GM12878 (cell line): ENCODE measurements at regions not wholly inside any gene's neighbourhood (a gene's known extent, or its start where the extent isn't known, plus 50 kb on each side); places are given as distances from the start of the nearest gene placed in this dataset.

ENCODE experiments used
- ATAC-seq: fragments of 200-7000 bp; cut with Tn5 transposase; 3 replicates; pipeline ENCODE4 v1.9.1; 2020; ENCODE audit warnings: mild to moderate bottlenecking, moderate library complexity
- BruUV-seq: library from RNA; stranded (reverse); fragments of 400-500 nt; replicated peaks from 2 replicates; lab custom pipeline; 2021; lab: Mats Ljungman, UMichigan
- CTCF ChIA-PET: fragments of 300-600 bp; sonication (Branson Sonifier 250); formaldehyde crosslinking; extraction: SDS; loops from one replicate; lab custom pipeline; 2021; ENCODE audit warnings: inconsistent platforms; lab: Yijun Ruan, JAX
- POLR2A ChIA-PET: fragments of 350-600 bp; formaldehyde crosslinking; extraction: SDS; loops from one replicate; lab custom pipeline; 2021; ENCODE audit warnings: inconsistent platforms; lab: Charles Lee
- RAD21 ChIA-PET: fragments of 300-600 bp; sonication (Branson Sonifier 250); formaldehyde crosslinking; loops from one replicate; lab custom pipeline; 2023; ENCODE audit warnings: antibody characterized with exemption; ENCODE audit not compliant: unreplicated experiment; lab: Charles Lee
- SMC1A ChIA-PET: fragments of 300-600 bp; sonication (Branson Sonifier 250); formaldehyde crosslinking; loops from one replicate; lab custom pipeline; 2023; ENCODE audit not compliant: unreplicated experiment, uncharacterized antibody; lab: Charles Lee
- DNase-seq: peaks from one replicate; pipeline ENCODE4 v3.0.0-alpha.2; 2011; ENCODE audit warnings: low read depth, low spot score
- FAIRE-seq: peaks from 3 replicates; lab custom pipeline; 2011; peaks lifted over from hg19 to GRCh38; lab: Jason Lieb, UNC
- H2AFZ ChIP-seq: 2 replicates; pipeline ENCODE4 v1.6.0; 2011; ENCODE audit warnings: low read depth, low read length, control low read depth; ENCODE audit not compliant: control insufficient read depth
- H3K27ac ChIP-seq: 2 replicates; pipeline ENCODE4 v1.5.1; 2011; ENCODE audit warnings: control low read depth; ENCODE audit not compliant: control insufficient read depth, insufficient read depth
- H3K27me3 ChIP-seq, 2 experiments: replicated peaks in 1 of 2; 2 replicates each; pipeline versions ENCODE4 v1.6.0 to v1.6.1; 2011; ENCODE audit warnings: low read length in 1 of 2; ENCODE audit not compliant: control insufficient read depth in 2 of 2, insufficient read depth in 2 of 2
- H3K36me3 ChIP-seq, 2 experiments: 2 replicates each; pipeline ENCODE4 v1.5.1; 2011; ENCODE audit warnings: low read length in 1 of 2; ENCODE audit not compliant: control insufficient read depth in 2 of 2, insufficient read depth in 2 of 2
- H3K4me1 ChIP-seq: 2 replicates; pipeline ENCODE4 v1.6.1; 2011; ENCODE audit warnings: mild to moderate bottlenecking, low read length, moderate library complexity, mixed read lengths; ENCODE audit not compliant: control insufficient read depth, insufficient read depth
- H3K4me2 ChIP-seq: 2 replicates; pipeline ENCODE4 v1.6.0; 2011; ENCODE audit warnings: control low read depth; ENCODE audit not compliant: control insufficient read depth, insufficient read depth
- H3K4me3 ChIP-seq: fragments of 200-600 bp; sonication (generic); 2 replicates; pipeline ENCODE4 v1.5.1; 2016
- H3K79me2 ChIP-seq: 2 replicates; pipeline ENCODE4 v1.6.0; 2011; ENCODE audit warnings: low read length; ENCODE audit not compliant: control insufficient read depth, insufficient read depth
- H3K9ac ChIP-seq: 2 replicates; pipeline ENCODE4 v1.8.0; 2011; ENCODE audit warnings: low read length, control low read depth, mixed read lengths; ENCODE audit not compliant: control insufficient read depth, insufficient read depth
- H3K9me3 ChIP-seq: replicated peaks from 3 replicates; pipeline ENCODE4 v1.5.1; 2011; ENCODE audit warnings: mild to moderate bottlenecking, low read length; ENCODE audit not compliant: control insufficient read depth, insufficient read depth
- H4K20me1 ChIP-seq: 2 replicates; pipeline ENCODE4 v1.6.0; 2011; ENCODE audit not compliant: control insufficient read depth, insufficient read depth
- CBFB ChIP-seq: IDR thresholded peaks from 2 replicates; pipeline ENCODE4 v1.6.1; 2016; ENCODE audit warnings: antibody characterized with exemption, low read depth
- EP300 ChIP-seq, 2 experiments: fragments of 150-350 bp in 1 of 2; IDR thresholded peaks; 2 replicates each; pipeline ENCODE4 v1.6.1; 2011 to 2012; ENCODE audit warnings: low read depth in 2 of 2, low read length in 2 of 2, borderline replicate concordance in 1 of 2, improper control_type of control experiment in 1 of 2, inconsistent platforms in 1 of 2; ENCODE audit not compliant: control insufficient read depth in 1 of 2
- GATAD2B ChIP-seq: fragments of 450-650 bp; conservative IDR thresholded peaks from 2 replicates; pipeline ENCODE4 v1.6.1; 2017; ENCODE audit warnings: low read depth, mild to moderate bottlenecking, moderate library complexity
- IRF4 ChIP-seq: IDR thresholded peaks from 2 replicates; pipeline ENCODE4 v1.6.1; 2011; ENCODE audit warnings: low read depth, low read length
- IRF5 ChIP-seq: fragments of 450-650 bp; IDR thresholded peaks from 2 replicates; pipeline ENCODE4 v1.6.1; 2017; ENCODE audit warnings: borderline replicate concordance
- MYB ChIP-seq: fragments of 150-350 bp; IDR thresholded peaks from 2 replicates; pipeline ENCODE4 v1.6.1; 2014; ENCODE audit warnings: mild to moderate bottlenecking, low read depth, low read length, borderline replicate concordance
- NKRF ChIP-seq: fragments of 450-650 bp; conservative IDR thresholded peaks from 2 replicates; pipeline ENCODE4 v1.6.1; 2017; ENCODE audit warnings: mild to moderate bottlenecking, moderate library complexity
- RAD51 ChIP-seq: fragments of 450-650 bp; IDR thresholded peaks from 2 replicates; pipeline ENCODE4 v1.6.1; 2016; ENCODE audit warnings: moderate library complexity, mild to moderate bottlenecking, inconsistent platforms
- RCOR1 ChIP-seq: conservative IDR thresholded peaks from 2 replicates; pipeline ENCODE4 v1.6.1; 2012; ENCODE audit warnings: low read depth, low read length, improper control_type of control experiment
- SIN3A ChIP-seq: IDR thresholded peaks from 2 replicates; pipeline ENCODE4 v1.6.1; 2012; ENCODE audit warnings: low read depth, low read length, improper control_type of control experiment
- SMAD5 ChIP-seq: IDR thresholded peaks from 2 replicates; pipeline ENCODE4 v1.6.1; 2016; ENCODE audit warnings: antibody characterized with exemption, low read depth
- SREBF2 ChIP-seq: IDR thresholded peaks from 2 replicates; pipeline ENCODE4 v1.6.1; 2012; ENCODE audit warnings: mild to moderate bottlenecking, low read length
- SUZ12 ChIP-seq: fragments of 200-600 bp; sonication (generic); IDR thresholded peaks from one replicate; pipeline ENCODE4 v1.6.1; 2018; ENCODE audit warnings: antibody characterized with exemption, mild to moderate bottlenecking; ENCODE audit not compliant: unreplicated experiment
- TARDBP ChIP-seq: IDR thresholded peaks from 2 replicates; pipeline ENCODE4 v1.6.1; 2016; ENCODE audit warnings: borderline replicate concordance
- TCF7 ChIP-seq: IDR thresholded peaks from 2 replicates; pipeline ENCODE4 v1.6.1; 2014; ENCODE audit warnings: antibody characterized with exemption, borderline replicate concordance
- USF2 ChIP-seq: IDR thresholded peaks from 2 replicates; pipeline ENCODE4 v1.6.1; 2011; ENCODE audit warnings: low read depth, low read length, improper control_type of control experiment, borderline replicate concordance
- ZNF207 ChIP-seq: fragments of 450-650 bp; IDR thresholded peaks from 2 replicates; pipeline ENCODE4 v1.6.1; 2014; ENCODE audit warnings: antibody characterized with exemption, mild to moderate bottlenecking, borderline replicate concordance
- ZNF687 ChIP-seq: fragments of 450-650 bp; IDR thresholded peaks from 2 replicates; pipeline ENCODE4 v1.6.1; 2017; ENCODE audit warnings: mild to moderate bottlenecking, moderate library complexity
- WGBS: methylation state at CpG from one replicate; pipeline ENCODE4 v1.1.6; 2016; ENCODE audit warnings: low lambda C conversion rate; ENCODE audit not compliant: insufficient replicate concordance, insufficient coverage; ENCODE audit errors: missing lambda C conversion rate; 5-methylcytosine and 5-hydroxymethylcytosine counted together
- in situ Hi-C: fragments of 300-500 bp; cut with MboI; formaldehyde crosslinking; loops from 9 replicates; pipeline ENCODE4 v1.14.3; 2018; ENCODE audit warnings: mixed read lengths
- intact Hi-C: fragments of 100-400 bp; cut with micrococcal nuclease; formaldehyde crosslinking; loops from one replicate; pipeline ENCODE4 v1.14.2; 2022; ENCODE audit not compliant: unreplicated experiment

- FAIRE-seq (no peak), DNase-seq (no peak)
- H3K9ac ChIP-seq = no peak overlapping the region
- no peaks in the 10 kb centered on the region for H3K4me1 ChIP-seq
- ChIA-PET POLR2A (no interaction called here), SMC1A (no interaction called here), RAD21 (no interaction called here)
- H3K27ac ChIP-seq = no peak overlapping the region
- no peaks in the 10 kb centered on the region for H4K20me1 ChIP-seq
- no peak overlapping the region for H2AFZ ChIP-seq
- H3K4me3 ChIP-seq = no peak overlapping the region
- H3K27me3 ChIP-seq = no peaks in the 10 kb centered on the region
- H3K9me3 ChIP-seq = no peaks in the 10 kb centered on the region; the same call in 2 of the 3 replicates
- WGBS = 55% methylated on average over 10 of the region's 10 CpGs
- H3K36me3 ChIP-seq = no peaks in the 10 kb centered on the region
- BruUV-seq = no TSS peak
- TF ChIP-seq SUZ12 = no peak
- TF ChIP-seq GATAD2B = no peak
- TF ChIP-seq TARDBP = no peak
- TF ChIP-seq CBFB = no peak
- no peak for TF ChIP-seq RCOR1
- TF ChIP-seq TCF7 = no peak
- TF ChIP-seq ZNF687 = no peak
- TF ChIP-seq EP300 (IDR thresholded peaks at IDR 0.05; ENCODE audit: borderline replicate concordance in 1 of 2, control insufficient read depth in 1 of 2, low read depth in 2 of 2, low read length in 2 of 2) = no peak
- TF ChIP-seq RAD51 = no peak
- no peak for TF ChIP-seq IRF5
- no peak for TF ChIP-seq MYB
- no peak for TF ChIP-seq IRF4
- no peak for TF ChIP-seq USF2
- no peak for TF ChIP-seq SMAD5
- no peak for TF ChIP-seq SREBF2
- TF ChIP-seq NKRF = no peak
- no peak for TF ChIP-seq SIN3A
- no peak for TF ChIP-seq ZNF207
- TF ChIP-seq, all 136 proteins: peak for 0
- intact Hi-C loops (no loop called here), in situ Hi-C loops (no loop called here)
- Histone ChIP-seq H3K4me2 (no peak overlapping the region), H3K79me2 (no peaks in the 10 kb centered on the region)
- CTCF ChIA-PET = no interaction called here
- ATAC-seq = no peak
These were observed 837.3 kb downstream of the TBC1D22A start for GRCh38 chr22:47599753-47600152.
